ENCODE measurements at regions not wholly inside any gene's neighbourhood (a gene's known extent, or its start where the extent isn't known, plus 50 kb on each side); places are given as distances from the start of the nearest gene placed in this dataset.

- peaks cover 2% of the 10 kb centered on the region; the same call in 1 of the 2 replicates for H3K27me3 Mint-ChIP-seq (ENCODE audit: low read depth)
- H3K36me3 Mint-ChIP-seq: no peaks in the 10 kb centered on the region
- POLR2A ChIA-PET: no interaction called here
- peaks cover 9% of the 10 kb centered on the region for H3K9me3 Mint-ChIP-seq
- TF ChIP-seq ZNF138 (CRISPR knock-in tag; conservative IDR thresholded peaks at IDR 0.05): no peak
- TF ChIP-seq NFE2L1 (CRISPR knock-in tag; IDR thresholded peaks at IDR 0.05): no peak
- TF ChIP-seq ZNF416 (CRISPR knock-in tag; IDR thresholded peaks at IDR 0.05): no peak
- no peak for TF ChIP-seq GTF2I (CRISPR knock-in tag; conservative IDR thresholded peaks at IDR 0.05)
- TF ChIP-seq MXD4 (CRISPR knock-in tag; IDR thresholded peaks at IDR 0.05; ENCODE audit: borderline replicate concordance): no peak
- TF ChIP-seq ZNF512 (CRISPR knock-in tag; IDR thresholded peaks at IDR 0.05; ENCODE audit: borderline replicate concordance): no peak
- no peak for TF ChIP-seq FOXJ3 (CRISPR knock-in tag; IDR thresholded peaks at IDR 0.05; ENCODE audit: borderline replicate concordance)
- TF ChIP-seq SMAD4 (CRISPR knock-in tag; IDR thresholded peaks at IDR 0.05): no peak
- no peak for TF ChIP-seq ZNF396 (CRISPR knock-in tag; IDR thresholded peaks at IDR 0.05; ENCODE audit: borderline replicate concordance)
- TF ChIP-seq SP1 (CRISPR knock-in tag; conservative IDR thresholded peaks at IDR 0.05): no peak
- H3K27ac Mint-ChIP-seq: no peak overlapping the region
- CTCF ChIA-PET: interaction anchor here (3.0 kb wide), 1 partner anchor 15 kb away, joined by 17 read pairs; no protein-coding TSS in a partner anchor
- no peak for ATAC-seq
- no peak overlapping the region for H3K4me3 Mint-ChIP-seq
- no peak for DNase-seq (ENCODE audit: low spot score)
- no peaks in the 10 kb centered on the region for H3K4me1 Mint-ChIP-seq
These were observed 117.7 kb upstream of the ABCC4 start for GRCh38 chr13:95418946-95419345.

GRCh38 chr13:95420501-95420900, 119.2 kb upstream of the ABCC4 start:
- ChIA-PET CTCF (interaction anchor here (0.8 to 3.0 kb wide), 5 partner anchors 16 to 231 kb away, joined by 3 to 17 read pairs (median 7); no protein-coding TSS in a partner anchor), POLR2A (interaction anchor here (1.2 kb wide), 1 partner anchor 9 kb away, joined by 4 read pairs; no protein-coding TSS in a partner anchor)
- no peak overlapping the region for H3K4me3 Mint-ChIP-seq
- H3K27me3 Mint-ChIP-seq (ENCODE audit: low read depth): peaks cover 2% of the 10 kb centered on the region; the same call in 1 of the 2 replicates
- TF ChIP-seq ATF6 (CRISPR knock-in tag; IDR thresholded peaks at IDR 0.05) (no peak), STAT6 (CRISPR knock-in tag; conservative IDR thresholded peaks at IDR 0.05; ENCODE audit: low read depth) (no peak), ATF3 (CRISPR knock-in tag; conservative IDR thresholded peaks at IDR 0.05) (no peak), ZNF423 (CRISPR knock-in tag; IDR thresholded peaks at IDR 0.05) (no peak), ZNF317 (CRISPR knock-in tag; IDR thresholded peaks at IDR 0.05; ENCODE audit: borderline replicate concordance, low read depth) (no peak), ZNF121 (CRISPR knock-in tag; IDR thresholded peaks at IDR 0.05) (no peak), PREB (CRISPR knock-in tag; IDR thresholded peaks at IDR 0.05; ENCODE audit: borderline replicate concordance) (no peak), ARID4B (CRISPR knock-in tag; IDR thresholded peaks at IDR 0.05; ENCODE audit: borderline replicate concordance) (no peak), ZNF425 (CRISPR knock-in tag; conservative IDR thresholded peaks at IDR 0.05) (no peak), TEAD4 (CRISPR knock-in tag; IDR thresholded peaks at IDR 0.05) (no peak), ZBTB21 (CRISPR knock-in tag; IDR thresholded peaks at IDR 0.05; ENCODE audit: borderline replicate concordance) (no peak)
- ATAC-seq (peak; percentile 62), DNase-seq (ENCODE audit: low spot score) (peak; percentile 15)
- no peaks in the 10 kb centered on the region for H3K36me3 Mint-ChIP-seq
- peaks cover 4% of the 10 kb centered on the region for H3K9me3 Mint-ChIP-seq
- no peaks in the 10 kb centered on the region for H3K4me1 Mint-ChIP-seq
- H3K27ac Mint-ChIP-seq: no peak overlapping the region
